K562 (cell line): ENCODE measurements at regions not wholly inside any gene's neighbourhood (a gene's known extent, or its start where the extent isn't known, plus 50 kb on each side); places are given as distances from the start of the nearest gene placed in this dataset.

Source experiments
- ATAC-seq: fragments of 200-7000 bp; cut with Tn5 transposase; 3 replicates; pipeline ENCODE4 v1.9.1; 2020; ENCODE audit warnings: moderate library complexity
- BruUV-seq: library from RNA; stranded (reverse); fragments of 400-500 nt; replicated peaks from 2 replicates; lab custom pipeline; 2021; lab: Mats Ljungman, UMichigan
- CTCF ChIA-PET: fragments of 300-600 bp; formaldehyde crosslinking; extraction: SDS; loops from one replicate; lab custom pipeline; 2021; ENCODE audit warnings: low intra/inter-chr PET ratio; lab: Yijun Ruan, JAX
- POLR2A ChIA-PET: fragments of 300-600, 350-650 bp; sonication (Branson Sonifier 250); formaldehyde crosslinking; extraction: SDS; loops from one replicate; lab custom pipeline; 2021; ENCODE audit warnings: antibody characterized with exemption, inconsistent platforms; lab: Yijun Ruan, JAX
- DNase-seq, 4 experiments: peaks; one replicate each; pipeline versions ENCODE4 v3.0.0 to v3.0.0-alpha.2; 2011 to 2018; ENCODE audit warnings: low spot score in 3 of 4, mixed read lengths in 3 of 4; ENCODE audit errors: extremely low read depth in 1 of 4
- FAIRE-seq: peaks from 2 replicates; lab custom pipeline; 2011; peaks lifted over from hg19 to GRCh38; lab: Jason Lieb, UNC
- H2AFZ ChIP-seq: 2 replicates; pipeline ENCODE4 v1.6.0; 2011; ENCODE audit warnings: low read depth, low read length, control low read depth, inconsistent platforms
- H3K27ac ChIP-seq: fragments of 200-600 bp; 3 replicates; pipeline ENCODE4 v1.8.0; 2011; ENCODE audit warnings: low read depth, mild to moderate bottlenecking, control low read depth, inconsistent platforms, low read length, moderate library complexity, mixed read lengths; ENCODE audit errors: extremely low read depth
- H3K27me3 ChIP-seq, 2 experiments: fragments of 300-600 bp in 1 of 2; 2 replicates in 1 of 2; 3 replicates in 1 of 2; pipeline versions ENCODE4 v1.6.0 to v1.8.0; 2011; ENCODE audit warnings: inconsistent platforms in 2 of 2, low read length in 2 of 2, mild to moderate bottlenecking in 1 of 2, mixed read lengths in 1 of 2, moderate library complexity in 1 of 2; ENCODE audit not compliant: control insufficient read depth in 2 of 2, insufficient read depth in 2 of 2
- H3K36me3 ChIP-seq: fragments of 300-600 bp; 3 replicates; pipeline ENCODE4 v1.8.0; 2011; ENCODE audit warnings: mild to moderate bottlenecking, low read length, inconsistent platforms; ENCODE audit not compliant: control insufficient read depth, insufficient read depth
- H3K4me1 ChIP-seq, 2 experiments: fragments of 200-600 bp in 1 of 2; replicated peaks in 1 of 2; 2 replicates in 1 of 2; 3 replicates in 1 of 2; pipeline versions ENCODE4 v1.5.1 to v1.8.0; 2011; ENCODE audit warnings: inconsistent platforms in 2 of 2, low read length in 2 of 2, mild to moderate bottlenecking in 1 of 2, mixed read lengths in 1 of 2, moderate library complexity in 1 of 2; ENCODE audit not compliant: control insufficient read depth in 2 of 2, insufficient read depth in 2 of 2
- H3K4me2 ChIP-seq: 2 replicates; pipeline ENCODE4 v1.6.1; 2011; ENCODE audit warnings: low read length, control low read depth, inconsistent platforms, mixed read lengths; ENCODE audit not compliant: insufficient read depth
- H3K4me3 ChIP-seq: fragments of 200-600 bp; sonication (generic), shearing (Covaris generic); 2 replicates; pipeline ENCODE4 v1.5.1; 2016; ENCODE audit warnings: control low read depth, inconsistent platforms
- H3K79me2 ChIP-seq: fragments of 200-600 bp; 3 replicates; pipeline ENCODE4 v1.8.0; 2011; ENCODE audit warnings: low read length, inconsistent platforms; ENCODE audit not compliant: control insufficient read depth, insufficient read depth
- H3K9ac ChIP-seq, 2 experiments: 2 replicates each; pipeline versions ENCODE4 v1.6.0 to v1.6.1; 2011; ENCODE audit warnings: low read depth in 2 of 2, low read length in 2 of 2, control low read depth in 1 of 2, inconsistent platforms in 1 of 2, mild to moderate bottlenecking in 1 of 2, mixed read lengths in 1 of 2; ENCODE audit not compliant: insufficient read depth in 1 of 2
- H3K9me1 ChIP-seq: one replicate; pipeline ENCODE4 v1.6.0; 2011; ENCODE audit warnings: inconsistent platforms, mild to moderate bottlenecking, low read length, moderate library complexity; ENCODE audit not compliant: control insufficient read depth, insufficient read depth
- H3K9me3 ChIP-seq: replicated peaks from 2 replicates; pipeline ENCODE4 v1.5.1; 2011; ENCODE audit warnings: low read depth, low read length, inconsistent platforms; ENCODE audit not compliant: control insufficient read depth, insufficient read depth
- H4K20me1 ChIP-seq: replicated peaks from 2 replicates; pipeline ENCODE4 v1.6.1; 2011; ENCODE audit warnings: low read length, inconsistent platforms, mixed read lengths; ENCODE audit not compliant: control insufficient read depth, insufficient read depth
- ELF1 ChIP-seq: fragments of 200-800 bp; sonication (Bioruptor generic); IDR thresholded peaks from 2 replicates; pipeline ENCODE4 v1.6.1; 2016; ENCODE audit warnings: missing genetic modification characterization, missing compliant biosample characterization
- FOXJ3 ChIP-seq: sonication (generic); formaldehyde crosslinking; IDR thresholded peaks from 2 replicates; pipeline ENCODE4 v1.4.0; 2020; ENCODE audit warnings: mild to moderate bottlenecking, missing genetic modification reagents
- GABPA ChIP-seq: fragments of 200-800 bp; sonication (Bioruptor generic); conservative IDR thresholded peaks from 2 replicates; pipeline ENCODE4 v1.6.1; 2016; ENCODE audit warnings: low read depth, missing genetic modification characterization, missing compliant biosample characterization
- KDM1A ChIP-seq, 2 experiments: fragments of 450-650 bp; IDR thresholded peaks; 2 replicates each; pipeline ENCODE4 v1.6.1; 2016; ENCODE audit warnings: mild to moderate bottlenecking in 2 of 2
- NCOA2 ChIP-seq, 2 experiments: fragments of 450-650 bp; IDR thresholded peaks; 2 replicates each; pipeline ENCODE4 v1.6.1; 2018; ENCODE audit warnings: mild to moderate bottlenecking in 2 of 2, moderate library complexity in 1 of 2; ENCODE audit not compliant: partially characterized antibody in 2 of 2
- POLR3G ChIP-seq: IDR thresholded peaks from 2 replicates; pipeline ENCODE4 v1.6.1; 2011; ENCODE audit not compliant: insufficient read length, insufficient replicate concordance; ENCODE audit errors: extremely low read depth
- RFX5 ChIP-seq: IDR thresholded peaks from 2 replicates; pipeline ENCODE4 v1.6.1; 2011; ENCODE audit warnings: low read depth, mild to moderate bottlenecking, improper control_type of control experiment, low read length
- SREBF2 ChIP-seq: sonication (generic); formaldehyde crosslinking; IDR thresholded peaks from 2 replicates; pipeline ENCODE4 v1.4.0; 2020; ENCODE audit warnings: mild to moderate bottlenecking, missing genetic modification reagents
- TSC22D4 ChIP-seq: fragments of 450-650 bp; IDR thresholded peaks from 2 replicates; pipeline ENCODE4 v1.6.1; 2016; ENCODE audit warnings: missing genetic modification characterization, missing biosample characterization, control low read depth
- WGBS: fragments of 100-300 bp; shearing (Covaris generic); methylation state at CpG from one replicate; pipeline ENCODE4 v1.1.6; 2016; ENCODE audit warnings: low coverage, mixed read lengths; ENCODE audit not compliant: insufficient coverage; ENCODE audit errors: missing lambda C conversion rate; 5-methylcytosine and 5-hydroxymethylcytosine counted together
- in situ Hi-C: fragments of 300-500 bp; cut with MboI; formaldehyde crosslinking; loops from 4 replicates; pipeline ENCODE4 v1.15.0; 2018; ENCODE audit warnings: inconsistent platforms, mixed read lengths
- intact Hi-C: fragments of 100-400 bp; cut with micrococcal nuclease; formaldehyde crosslinking; loops from 2 replicates; pipeline ENCODE4 v1.14.2; 2022
- TF ChIP-seq, protein P1 (sequence below): fragments of 450-650 bp; conservative IDR thresholded peaks from 2 replicates; pipeline ENCODE4 v1.6.1; 2016; ENCODE audit warnings: missing genetic modification characterization, low read depth, mild to moderate bottlenecking, missing compliant biosample characterization, moderate library complexity
- TF ChIP-seq, protein P2 (sequence below), 2 experiments: fragments of 450-650 bp in 1 of 2; IDR thresholded peaks; 2 replicates each; pipeline ENCODE4 v1.6.1; 2011 to 2017; ENCODE audit warnings: low read depth in 2 of 2, antibody characterized with exemption in 1 of 2, borderline replicate concordance in 1 of 2, low read length in 1 of 2, mild to moderate bottlenecking in 1 of 2, mixed read lengths in 1 of 2; ENCODE audit not compliant: control insufficient read depth in 1 of 2
- TF ChIP-seq, protein P3 (sequence below): fragments of 250-450 bp; sonication (Bioruptor Pico); IDR thresholded peaks from 2 replicates; pipeline ENCODE4 v1.8.0; 2021; ENCODE audit warnings: moderate library complexity, mild to moderate bottlenecking, inconsistent platforms

GRCh38 chr5:171521679-171522078 lies 102.2 kb downstream of the FGF18 start (continued):
- TF ChIP-seq, protein P1, sequence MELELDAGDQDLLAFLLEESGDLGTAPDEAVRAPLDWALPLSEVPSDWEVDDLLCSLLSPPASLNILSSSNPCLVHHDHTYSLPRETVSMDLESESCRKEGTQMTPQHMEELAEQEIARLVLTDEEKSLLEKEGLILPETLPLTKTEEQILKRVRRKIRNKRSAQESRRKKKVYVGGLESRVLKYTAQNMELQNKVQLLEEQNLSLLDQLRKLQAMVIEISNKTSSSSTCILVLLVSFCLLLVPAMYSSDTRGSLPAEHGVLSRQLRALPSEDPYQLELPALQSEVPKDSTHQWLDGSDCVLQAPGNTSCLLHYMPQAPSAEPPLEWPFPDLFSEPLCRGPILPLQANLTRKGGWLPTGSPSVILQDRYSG (tag): no peak
- TF ChIP-seq ELF1: no peak
- no peak for TF ChIP-seq NCOA2 (IDR thresholded peaks at IDR 0.05; ENCODE audit: partially characterized antibody in 2 of 2)
- TF ChIP-seq RFX5: no peak
- TF ChIP-seq, protein P2, sequence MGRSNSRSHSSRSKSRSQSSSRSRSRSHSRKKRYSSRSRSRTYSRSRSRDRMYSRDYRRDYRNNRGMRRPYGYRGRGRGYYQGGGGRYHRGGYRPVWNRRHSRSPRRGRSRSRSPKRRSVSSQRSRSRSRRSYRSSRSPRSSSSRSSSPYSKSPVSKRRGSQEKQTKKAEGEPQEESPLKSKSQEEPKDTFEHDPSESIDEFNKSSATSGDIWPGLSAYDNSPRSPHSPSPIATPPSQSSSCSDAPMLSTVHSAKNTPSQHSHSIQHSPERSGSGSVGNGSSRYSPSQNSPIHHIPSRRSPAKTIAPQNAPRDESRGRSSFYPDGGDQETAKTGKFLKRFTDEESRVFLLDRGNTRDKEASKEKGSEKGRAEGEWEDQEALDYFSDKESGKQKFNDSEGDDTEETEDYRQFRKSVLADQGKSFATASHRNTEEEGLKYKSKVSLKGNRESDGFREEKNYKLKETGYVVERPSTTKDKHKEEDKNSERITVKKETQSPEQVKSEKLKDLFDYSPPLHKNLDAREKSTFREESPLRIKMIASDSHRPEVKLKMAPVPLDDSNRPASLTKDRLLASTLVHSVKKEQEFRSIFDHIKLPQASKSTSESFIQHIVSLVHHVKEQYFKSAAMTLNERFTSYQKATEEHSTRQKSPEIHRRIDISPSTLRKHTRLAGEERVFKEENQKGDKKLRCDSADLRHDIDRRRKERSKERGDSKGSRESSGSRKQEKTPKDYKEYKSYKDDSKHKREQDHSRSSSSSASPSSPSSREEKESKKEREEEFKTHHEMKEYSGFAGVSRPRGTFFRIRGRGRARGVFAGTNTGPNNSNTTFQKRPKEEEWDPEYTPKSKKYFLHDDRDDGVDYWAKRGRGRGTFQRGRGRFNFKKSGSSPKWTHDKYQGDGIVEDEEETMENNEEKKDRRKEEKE (IDR thresholded peaks at IDR 0.05; ENCODE audit: borderline replicate concordance in 1 of 2, control insufficient read depth in 1 of 2, low read depth in 2 of 2, low read length in 1 of 2): no peak

GRCh38 chr5:171523781-171524180 lies 104.3 kb downstream of the FGF18 start:
- no peak overlapping the region for H3K4me2 ChIP-seq
- FAIRE-seq (no peak), ATAC-seq (no peak), DNase-seq (no peak)
- BruUV-seq: no TSS peak
- intact Hi-C loops (no loop called here), in situ Hi-C loops (no loop called here)
- no peak overlapping the region for H3K4me3 ChIP-seq
- no peaks in the 10 kb centered on the region for H3K36me3 ChIP-seq
- POLR2A ChIA-PET: interaction anchor here (0.6 to 0.7 kb wide), 2 partner anchors 20 to 222 kb away, joined by 3 to 5 read pairs; no protein-coding TSS in a partner anchor
- H3K4me1 ChIP-seq: peaks cover 0 to 12% of the 10 kb centered on the region in 2 experiments; a peak in 2 of 5 replicates
- H3K9me1 ChIP-seq: no peaks in the 10 kb centered on the region
- H3K27me3 ChIP-seq: peaks cover 31 to 87% of the 10 kb centered on the region in 2 experiments
- H2AFZ ChIP-seq: no peak overlapping the region
- no peak overlapping the region for H3K27ac ChIP-seq
- no peaks in the 10 kb centered on the region for H3K9me3 ChIP-seq
- H3K9ac ChIP-seq: no peak overlapping the region
- 1% methylated on average over 6 of the region's 6 CpGs for WGBS
- no peaks in the 10 kb centered on the region for H3K79me2 ChIP-seq
- H4K20me1 ChIP-seq: peaks cover 2% of the 10 kb centered on the region
- CTCF ChIA-PET: no interaction called here
- TF ChIP-seq POLR3G: no peak
- TF ChIP-seq KDM1A (IDR thresholded peaks at IDR 0.05): no peak
- no peak for TF ChIP-seq GABPA (tag)
- TF ChIP-seq, protein P2 (IDR thresholded peaks at IDR 0.05; ENCODE audit: borderline replicate concordance in 1 of 2, control insufficient read depth in 1 of 2, low read depth in 2 of 2, low read length in 1 of 2): no peak
- TF ChIP-seq, protein P3, sequence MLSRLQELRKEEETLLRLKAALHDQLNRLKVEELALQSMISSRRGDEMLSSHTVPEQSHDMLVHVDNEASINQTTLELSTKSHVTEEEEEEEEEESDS (CRISPR knock-in tag): no peak
- TF ChIP-seq FOXJ3 (CRISPR knock-in tag): no peak
- TF ChIP-seq TSC22D4 (tag): no peak
- no peak for TF ChIP-seq SREBF2 (CRISPR knock-in tag)
